ENCODE measurements at regions not wholly inside any gene's neighbourhood (a gene's known extent, or its start where the extent isn't known, plus 50 kb on each side); places are given as distances from the start of the nearest gene placed in this dataset.
A peak's percentile ranks its signal among the peaks of the same experiment; 100 is the strongest.
"Not testable (repeated sequence)": the region's sequence is repeated elsewhere in the genome, so short reads cannot be mapped to it uniquely, and the experiment has no call there.

- no peak for DNase-seq (ENCODE audit: low spot score)
Observed at GRCh38 chr2:52695731-52696130, 1071.9 kb upstream of the CHAC2 start.

- DNase-seq (ENCODE audit: low spot score): no peak
Observed at GRCh38 chr2:52686935-52687334, 1080.7 kb upstream of the CHAC2 start.

- DNase-seq (ENCODE audit: low spot score): no peak
Observed at GRCh38 chr2:52676056-52676455, 1091.5 kb upstream of the CHAC2 start.

- no peak for DNase-seq (ENCODE audit: low spot score)
Observed at GRCh38 chr2:52668724-52669123, 1098.9 kb upstream of the CHAC2 start.

- no peak for DNase-seq (ENCODE audit: low spot score)
Observed at GRCh38 chr2:52659546-52659945, 1108.1 kb upstream of the CHAC2 start.

- peak; percentile 10 for DNase-seq (ENCODE audit: low spot score)
Observed at GRCh38 chr2:52658598-52658997, 1109.0 kb upstream of the CHAC2 start.

GRCh38 chr2:52639692-52640091 is 1127.9 kb upstream of the CHAC2 start:
- DNase-seq (ENCODE audit: low spot score): no peak

- DNase-seq (ENCODE audit: low spot score): no peak
Observed at GRCh38 chr2:52632543-52632942, 1135.1 kb upstream of the CHAC2 start.

GRCh38 chr2:52629944-52630343 is 1137.7 kb upstream of the CHAC2 start:
- DNase-seq (ENCODE audit: low spot score): no peak

- DNase-seq (ENCODE audit: low spot score): no peak
Observed at GRCh38 chr2:52629531-52629930, 1138.1 kb upstream of the CHAC2 start.

GRCh38 chr2:52622266-52622665 is 1145.3 kb upstream of the CHAC2 start:
- DNase-seq (ENCODE audit: low spot score): no peak

GRCh38 chr2:52613064-52613463 is 1154.5 kb upstream of the CHAC2 start:
- no peak for DNase-seq (ENCODE audit: low spot score)

GRCh38 chr2:52611759-52612158 is 1155.8 kb upstream of the CHAC2 start:
- no peak for DNase-seq (ENCODE audit: low spot score)

GRCh38 chr2:52608030-52608429 is 1159.6 kb upstream of the CHAC2 start:
- no peak for DNase-seq (ENCODE audit: low spot score)

- no peak for DNase-seq (ENCODE audit: low spot score)
Observed at GRCh38 chr2:52597346-52597745, 1170.3 kb upstream of the CHAC2 start.

- DNase-seq (ENCODE audit: low spot score): no peak
Observed at GRCh38 chr2:52594026-52594425, 1173.6 kb upstream of the CHAC2 start.

GRCh38 chr2:52584071-52584470 is 1183.5 kb upstream of the CHAC2 start:
- not testable (repeated sequence) for DNase-seq (ENCODE audit: low spot score)

- no peak for DNase-seq (ENCODE audit: low spot score)
Observed at GRCh38 chr2:52572469-52572894, 1195.1 kb upstream of the CHAC2 start.

- DNase-seq (ENCODE audit: low spot score): no peak
Observed at GRCh38 chr2:52571380-52572347, 1195.9 kb upstream of the CHAC2 start.

GRCh38 chr2:52570716-52571115 is 1196.9 kb upstream of the CHAC2 start:
- DNase-seq (ENCODE audit: low spot score): no peak

- DNase-seq (ENCODE audit: low spot score): no peak
Observed at GRCh38 chr2:52563151-52563550, 1204.5 kb upstream of the CHAC2 start.

- no peak for DNase-seq (ENCODE audit: low spot score)
Observed at GRCh38 chr2:52558265-52558664, 1209.3 kb upstream of the CHAC2 start.

GRCh38 chr2:52542297-52542696 is 1225.3 kb upstream of the CHAC2 start:
- DNase-seq (ENCODE audit: low spot score): no peak
